NCI-H2227 (cell line): ENCODE measurements at regions not wholly inside any gene's neighbourhood (a gene's known extent, or its start where the extent isn't known, plus 50 kb on each side); places are given as distances from the start of the nearest gene placed in this dataset.
"Not testable (repeated sequence)": the region's sequence is repeated elsewhere in the genome, so short reads cannot be mapped to it uniquely, and the experiment has no call there.

Source experiments
- DNase-seq: peaks from one replicate; lab custom pipeline; 2025; ENCODE audit not compliant: unreplicated experiment; lab: John Stamatoyannopoulos, UW

DNA sequence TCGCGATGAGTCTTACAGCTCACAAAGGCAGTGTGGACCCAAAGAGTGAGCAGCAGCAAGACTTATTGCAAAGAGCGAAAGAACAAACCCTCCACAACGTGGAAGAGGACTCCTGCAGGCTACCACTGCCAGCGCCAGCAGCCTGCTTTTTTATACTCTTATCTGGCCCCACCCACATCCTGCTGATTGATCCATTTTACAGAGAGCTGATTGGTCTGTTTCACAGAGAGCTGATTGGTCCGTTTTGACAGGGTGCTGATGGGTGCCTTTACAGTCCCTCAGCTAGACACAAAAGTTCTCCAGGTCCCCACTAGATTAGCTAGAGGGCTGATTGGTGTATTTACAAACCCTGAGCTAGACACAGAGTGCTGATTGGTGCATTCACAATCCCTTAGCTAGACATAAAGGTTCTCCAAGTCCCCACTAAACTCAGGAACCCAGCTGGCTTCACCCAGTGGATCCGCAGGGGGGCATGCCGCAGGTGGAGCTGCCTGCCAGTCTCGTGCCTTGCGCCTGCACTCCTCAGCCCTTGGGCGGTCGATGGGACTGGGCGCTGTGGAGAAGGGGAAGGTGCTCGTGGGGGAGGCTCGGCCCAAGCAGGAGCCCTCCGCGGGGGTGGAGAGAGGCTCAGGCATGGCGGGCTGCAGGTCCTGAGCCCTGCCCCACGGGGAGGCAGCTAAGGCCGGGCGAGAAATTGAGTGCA lies 75.7 kb downstream of the QDPR start:
- DNase-seq = not testable (repeated sequence)

DNA sequence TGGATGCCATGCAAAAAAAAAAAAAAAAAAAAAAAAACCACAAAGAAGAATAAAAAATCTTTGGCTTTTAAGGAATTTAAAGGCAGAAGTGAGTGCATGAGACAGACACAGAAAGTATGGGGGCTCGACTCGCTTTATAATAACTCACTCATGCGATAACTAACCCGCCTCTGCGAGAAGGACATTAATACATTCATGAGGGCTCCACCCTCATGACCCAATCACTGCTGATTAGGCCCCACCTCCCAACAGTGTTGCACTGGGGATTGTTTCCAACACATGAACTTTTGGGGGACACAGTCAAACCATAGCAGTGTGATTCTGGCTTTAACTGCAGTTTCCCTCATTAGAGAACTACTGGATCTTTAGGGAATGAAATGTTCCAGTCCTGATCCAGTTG lies 78.1 kb downstream of the QDPR start:
- DNase-seq = no peak

DNA sequence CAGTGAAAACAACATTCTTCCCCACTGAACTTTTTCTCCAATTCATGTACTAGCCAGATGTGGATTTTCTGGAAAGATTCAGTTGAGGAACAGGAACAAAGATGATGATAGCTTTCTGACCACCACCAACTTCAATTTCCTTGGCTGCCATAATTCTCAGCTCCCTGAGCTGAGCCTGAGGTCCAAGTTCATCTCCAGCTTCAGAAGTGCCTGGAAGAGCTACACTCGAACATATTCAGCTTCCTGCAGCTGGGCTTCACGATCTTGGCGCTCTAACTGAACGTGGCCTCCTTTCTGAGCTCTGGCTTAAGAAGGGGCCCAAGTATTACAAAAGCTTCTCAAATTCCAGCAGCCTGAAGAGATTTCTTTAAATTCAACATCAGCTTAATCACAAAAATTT lies 83.9 kb downstream of the QDPR start:
- no peak for DNase-seq

DNA sequence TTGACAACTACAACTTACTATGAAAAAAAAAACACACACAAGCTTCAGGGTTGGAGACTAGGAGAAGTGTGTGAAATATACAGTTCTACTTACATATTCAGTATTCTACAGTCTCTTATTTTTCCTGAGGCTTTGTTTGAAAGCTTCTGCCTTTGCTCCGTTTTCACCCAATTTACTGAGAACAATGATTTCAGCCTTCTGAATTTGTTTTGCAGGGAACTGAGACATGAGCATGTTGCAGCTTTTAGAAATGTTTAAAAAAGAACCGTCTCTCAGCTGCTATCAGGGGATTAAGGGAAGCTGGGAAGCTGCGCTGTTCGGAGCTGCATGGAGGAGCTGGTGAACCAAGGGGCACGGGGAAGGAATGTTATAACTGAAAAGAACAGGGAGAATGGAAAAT lies 85.7 kb downstream of the QDPR start:
- DNase-seq = no peak

DNA sequence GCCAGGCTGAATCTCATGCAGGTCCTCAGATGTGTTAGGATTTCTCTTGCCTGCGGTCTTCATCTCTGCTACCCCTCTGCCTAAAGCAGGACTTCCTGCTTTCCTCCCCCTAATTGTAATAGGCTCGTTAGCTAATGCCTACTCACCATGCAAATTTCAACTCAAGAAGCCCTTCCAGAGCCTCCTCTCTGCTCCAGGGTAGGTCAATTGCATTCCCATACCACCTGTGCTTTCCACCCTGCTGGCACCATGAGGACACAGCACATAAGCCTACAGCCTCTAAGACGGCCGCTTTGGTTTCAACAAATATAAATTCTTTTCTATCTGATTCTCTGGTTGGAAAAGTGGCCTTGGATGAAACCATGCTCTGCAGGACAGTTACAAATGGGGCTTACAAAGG lies 93.9 kb downstream of the QDPR start:
- no peak for DNase-seq

DNA sequence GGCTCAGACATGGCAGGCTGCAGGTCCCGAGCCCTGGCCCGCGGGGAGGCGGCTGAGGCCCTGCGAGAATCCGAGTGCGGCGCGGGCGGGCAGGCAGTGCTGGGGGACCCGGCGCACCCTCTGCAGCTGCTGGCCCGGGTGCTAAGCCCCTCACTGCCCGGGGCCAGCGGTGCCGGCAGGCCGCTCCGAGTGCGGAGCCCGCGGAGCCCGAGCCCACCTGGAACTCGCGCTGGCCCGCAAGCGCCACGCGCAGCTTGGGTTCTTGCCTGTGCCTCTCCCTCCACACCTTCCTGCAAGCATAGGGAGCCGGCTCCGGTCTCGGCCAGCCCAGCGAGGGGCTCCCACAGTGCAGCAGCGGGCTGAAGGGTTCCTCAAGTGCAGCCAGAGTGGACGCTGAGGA lies 97.5 kb downstream of the QDPR start:
- DNase-seq = no peak

DNA sequence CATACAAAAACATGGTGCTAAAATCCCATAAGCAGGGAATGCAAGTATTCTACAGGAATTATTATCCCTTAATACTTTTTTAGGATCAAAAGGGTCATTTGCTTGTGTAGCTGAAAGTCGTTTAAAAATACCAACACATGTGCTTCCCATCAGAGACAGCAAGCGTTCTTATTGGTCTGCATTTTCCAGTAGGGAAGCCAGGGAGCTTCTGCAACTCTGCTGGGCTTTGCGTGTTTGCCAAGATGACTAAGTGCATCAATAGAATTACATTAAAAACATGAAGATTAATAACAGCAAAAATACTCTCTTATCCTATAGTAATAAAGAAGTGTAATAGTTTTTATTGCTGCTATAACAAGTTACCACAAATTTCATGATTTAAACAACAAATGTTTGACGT lies 111.2 kb downstream of the QDPR start:
- no peak for DNase-seq

DNA sequence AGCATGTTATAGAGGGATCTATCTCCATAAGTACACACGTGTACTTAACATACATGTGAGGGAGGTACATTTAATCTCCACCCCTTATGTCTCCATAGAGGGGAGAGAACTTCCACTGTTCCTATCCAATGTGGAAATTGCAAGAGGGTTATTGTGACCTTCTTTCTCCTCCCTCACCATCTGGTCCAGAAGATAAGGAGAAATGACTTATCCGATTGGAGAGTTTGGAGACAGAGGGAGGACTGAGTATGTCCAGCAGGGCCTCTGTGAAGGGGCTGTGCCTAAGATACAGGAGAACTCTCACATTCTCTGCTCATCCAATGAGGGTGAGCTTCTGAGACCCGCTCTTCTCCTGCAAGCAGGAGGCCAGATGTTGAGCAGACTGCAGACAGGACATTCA lies 113.1 kb downstream of the QDPR start:
- DNase-seq = no peak

DNA sequence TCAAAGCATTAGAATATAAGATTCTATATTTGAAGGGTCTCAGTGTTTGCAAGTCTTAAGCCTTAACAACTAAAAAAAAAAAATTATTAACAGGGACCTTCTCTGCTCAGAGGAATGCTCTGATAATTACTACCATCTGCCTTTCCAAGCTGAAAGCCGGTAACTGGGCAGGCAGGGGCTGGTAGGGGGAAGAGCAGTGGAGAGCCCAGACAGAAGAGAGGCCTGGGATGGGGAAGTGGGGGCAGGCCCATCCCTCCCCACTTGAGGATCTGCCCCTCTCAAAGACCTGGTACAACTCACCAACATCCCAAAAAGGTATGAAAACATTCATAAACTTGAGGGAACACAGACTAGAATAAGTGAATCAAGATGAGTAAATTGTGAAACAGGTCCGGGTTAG lies 113.9 kb downstream of the QDPR start:
- no peak for DNase-seq

DNA sequence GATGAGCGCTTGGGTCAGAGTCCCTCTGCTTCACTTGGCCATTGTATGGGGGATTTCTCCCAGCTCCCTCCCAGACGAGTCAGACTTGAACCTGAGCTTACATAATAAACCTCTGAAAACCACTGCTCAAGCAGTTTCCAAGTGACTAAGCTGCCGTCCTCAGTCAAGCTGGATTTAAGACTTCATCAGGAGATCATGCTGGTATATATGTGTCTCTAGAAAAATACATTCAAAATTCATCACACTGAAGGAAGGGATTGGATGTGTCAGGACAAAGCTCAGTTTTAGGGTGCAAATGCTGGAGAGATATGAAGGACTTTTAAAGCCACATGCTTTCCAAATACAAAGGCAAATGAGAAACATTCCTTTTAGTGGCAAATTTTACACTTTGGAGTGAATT lies 114.3 kb downstream of the QDPR start:
- no peak for DNase-seq

DNA sequence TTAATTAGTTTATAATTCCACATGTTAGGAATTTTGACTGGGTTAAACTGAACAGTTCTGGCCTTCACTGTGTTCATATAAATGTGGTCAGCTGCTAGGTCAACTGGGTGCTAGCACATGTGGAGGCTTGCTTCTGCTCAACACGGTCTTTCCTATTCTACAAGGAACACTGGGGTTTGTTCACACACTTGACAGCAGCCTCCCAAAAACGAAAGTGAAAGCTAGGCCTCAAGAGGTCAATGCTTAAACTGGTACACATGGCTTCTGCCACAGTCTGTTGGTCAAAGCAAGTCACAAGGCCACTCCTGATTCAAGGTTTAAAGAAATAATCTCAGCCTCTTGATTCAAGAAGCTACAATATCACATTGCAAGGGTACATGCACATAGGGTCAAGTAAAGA lies 126.5 kb downstream of the QDPR start:
- DNase-seq = no peak

DNA sequence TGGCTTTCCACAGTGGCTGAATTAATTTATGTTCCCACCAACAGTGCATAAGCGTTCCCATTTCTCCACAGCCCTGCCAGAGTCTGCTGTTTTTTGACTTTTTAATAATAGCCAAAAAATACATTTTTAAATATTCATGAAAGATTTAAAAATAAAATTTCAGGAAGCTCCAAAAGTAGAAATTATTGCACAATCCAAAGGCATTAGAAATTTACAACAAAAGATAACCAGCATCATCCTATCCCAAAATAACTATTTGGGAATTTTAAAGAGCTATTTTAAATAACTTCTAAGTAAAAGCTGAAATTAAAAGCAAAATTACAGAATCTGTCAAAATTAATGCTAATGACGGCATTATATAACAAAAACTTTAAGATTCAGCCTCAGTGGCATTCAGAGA lies 131.5 kb downstream of the QDPR start:
- DNase-seq = no peak

DNA sequence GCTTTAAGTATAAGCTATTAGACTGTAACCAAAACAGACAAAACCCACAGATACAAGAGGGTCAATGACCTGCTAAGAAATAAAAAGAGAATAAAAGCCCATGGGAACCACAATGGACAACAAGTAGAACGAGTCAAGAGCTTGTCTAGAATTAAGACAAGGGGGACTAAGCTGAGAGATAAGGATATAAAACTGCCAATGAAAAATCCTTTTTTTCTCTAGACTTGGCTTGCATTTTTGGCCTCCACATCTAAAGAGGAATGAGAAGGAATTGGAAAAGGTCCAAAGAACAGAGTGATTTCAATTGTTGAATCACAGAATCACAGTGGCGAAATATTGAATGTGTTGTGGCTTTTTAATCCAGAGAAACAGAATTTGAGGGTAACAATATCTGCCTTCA lies 135.7 kb downstream of the QDPR start:
- DNase-seq = no peak

DNA sequence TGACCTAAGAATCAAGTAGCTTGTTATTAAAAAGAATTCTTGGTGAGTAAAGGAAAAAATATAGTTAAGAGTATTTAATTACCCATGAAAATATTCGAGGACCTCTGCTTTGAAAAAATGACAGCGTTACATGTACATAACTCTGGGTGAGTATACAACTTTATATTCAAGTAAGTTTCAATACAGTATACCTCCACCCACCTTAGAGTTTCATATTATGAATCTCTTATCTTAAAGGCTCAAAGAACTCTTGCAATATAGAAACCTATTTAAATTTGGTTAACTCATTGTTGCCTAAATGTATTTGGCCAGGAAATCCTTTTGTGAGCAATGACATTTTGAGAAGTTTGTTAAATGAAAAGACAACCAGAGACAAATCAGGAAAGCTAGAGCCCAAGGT lies 138.2 kb downstream of the QDPR start:
- no peak for DNase-seq

DNA sequence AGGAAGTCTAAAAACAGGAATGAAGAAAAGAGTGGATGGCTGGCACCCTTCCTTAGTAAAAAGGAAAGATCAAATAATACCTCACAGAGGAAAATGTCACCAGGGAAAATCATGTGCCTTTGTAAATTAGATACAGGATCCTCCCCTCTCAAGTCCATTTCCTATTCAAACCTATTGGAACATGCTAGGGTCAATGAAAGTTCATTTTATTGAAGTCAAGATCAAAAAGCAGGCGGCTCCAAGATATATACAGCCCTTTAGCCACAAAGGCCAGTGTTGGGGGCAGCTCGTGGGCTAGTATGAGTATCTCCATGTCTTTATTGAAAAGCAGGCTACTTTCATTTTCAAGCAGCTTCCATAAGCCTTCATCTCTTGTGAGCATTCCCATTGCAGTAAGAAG lies 141.1 kb downstream of the QDPR start:
- DNase-seq = no peak

DNA sequence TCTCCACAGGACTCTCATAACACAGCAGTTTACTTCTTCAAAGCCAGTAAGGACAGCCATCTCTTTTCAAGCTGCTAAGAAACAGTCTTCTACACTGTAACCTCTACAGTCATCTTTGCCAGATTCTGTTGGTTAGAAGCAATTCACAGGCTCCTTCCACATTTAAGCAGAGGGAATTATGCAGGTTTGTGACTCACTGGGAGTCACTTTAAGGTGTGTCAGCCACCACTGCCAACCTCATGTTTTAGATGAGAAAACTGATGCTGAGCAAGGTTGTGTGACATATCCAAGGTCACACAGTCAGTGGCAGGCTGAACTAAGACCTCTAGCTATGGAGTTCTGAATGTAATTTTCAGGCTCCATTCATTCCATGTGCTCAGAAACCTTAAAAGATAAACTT lies 143.5 kb downstream of the QDPR start:
- DNase-seq = no peak

DNA sequence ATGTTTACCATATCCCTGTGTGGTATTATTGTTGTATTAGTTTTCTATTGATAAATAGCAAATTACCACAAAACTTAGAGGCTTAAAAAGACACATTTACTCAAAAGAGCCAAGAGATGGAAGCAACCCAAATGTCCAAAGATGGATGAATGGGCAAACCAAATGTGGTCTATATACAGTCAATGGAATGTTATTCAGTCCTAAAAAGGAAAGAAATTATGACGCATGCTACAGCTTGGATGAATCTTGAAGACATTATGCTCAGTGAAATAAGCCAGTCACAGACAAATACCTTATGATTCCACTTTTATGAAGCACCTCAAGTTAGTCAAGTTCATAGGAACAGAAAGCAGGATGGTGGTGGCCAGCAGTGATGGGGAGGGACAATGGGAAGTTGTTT lies 144.7 kb downstream of the QDPR start:
- no peak for DNase-seq

DNA sequence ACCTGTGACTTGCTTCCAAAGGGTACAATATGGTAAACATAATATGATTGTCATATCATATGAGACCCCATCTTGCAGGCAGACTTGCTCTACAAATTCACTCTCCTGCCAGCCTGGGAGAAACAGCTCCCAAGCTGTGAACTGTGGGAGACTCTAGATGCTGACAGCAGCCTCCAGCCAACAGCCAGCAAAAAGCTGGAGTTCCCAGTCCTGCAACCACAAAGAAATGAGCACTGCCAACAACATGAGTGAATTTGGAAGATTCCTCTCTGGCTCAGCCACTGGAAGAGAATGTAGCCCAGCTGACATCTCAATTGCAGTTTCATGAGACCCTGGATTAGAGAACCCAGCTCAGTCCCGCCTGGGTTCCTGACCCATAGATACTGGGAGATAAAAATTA lies 145.4 kb downstream of the QDPR start:
- DNase-seq = no peak

DNA sequence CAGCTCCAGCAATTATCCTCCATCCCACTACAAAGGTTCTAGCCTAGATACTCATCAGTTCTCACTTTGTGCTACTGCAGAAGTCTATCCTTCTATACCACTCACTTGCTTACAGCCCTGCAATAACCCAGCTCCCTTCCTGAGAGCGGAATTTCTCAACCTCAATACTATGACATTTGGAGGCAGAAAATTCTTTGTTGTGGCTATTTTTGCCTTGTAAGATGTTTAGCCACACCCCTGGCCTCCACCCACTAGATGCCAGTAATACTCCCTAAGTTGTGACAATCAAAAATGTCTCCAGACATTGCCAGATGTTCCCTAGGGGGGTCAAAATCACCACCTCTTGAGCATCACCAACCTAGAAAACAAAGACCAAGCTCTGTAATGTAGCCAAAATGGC lies 149.5 kb downstream of the QDPR start:
- no peak for DNase-seq

DNA sequence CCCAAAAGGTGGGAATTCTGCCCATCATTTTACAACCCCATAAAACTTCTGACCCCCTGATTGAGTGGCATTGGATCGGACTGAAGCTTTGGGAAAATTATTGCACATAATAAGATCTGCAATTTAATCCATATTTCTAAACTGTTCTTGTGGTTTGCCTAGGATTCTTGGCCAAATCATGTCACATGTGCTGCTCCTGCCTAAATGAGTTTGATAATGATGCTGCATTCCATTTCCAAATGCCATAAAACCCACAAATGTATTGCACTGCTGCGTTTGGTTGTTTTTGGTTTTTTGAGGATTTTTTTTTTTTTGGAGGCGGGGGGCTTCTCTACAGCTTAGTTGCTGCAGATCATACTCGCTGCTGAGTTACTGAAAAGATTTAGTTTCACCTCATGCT lies 153.6 kb downstream of the QDPR start:
- no peak for DNase-seq

DNA sequence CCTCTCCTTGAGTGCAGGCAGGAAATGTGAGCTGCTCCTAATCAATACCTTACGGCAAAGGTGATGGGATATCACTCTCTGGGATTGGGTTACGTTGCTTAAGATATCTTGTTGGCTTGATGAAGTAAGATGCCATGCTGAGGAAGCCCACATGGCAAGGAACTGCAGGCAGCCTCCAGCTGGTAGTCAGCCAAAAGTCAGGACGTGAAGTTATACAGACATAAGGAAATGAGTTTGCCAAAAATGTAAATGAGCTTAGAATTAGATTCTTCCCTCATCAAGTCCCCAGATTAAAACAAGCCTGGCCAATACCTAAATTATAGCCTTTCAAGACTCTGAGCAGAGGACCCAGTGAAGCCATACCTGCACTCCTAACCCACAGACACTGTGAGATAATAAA lies 155.0 kb downstream of the QDPR start:
- DNase-seq = no peak

DNA sequence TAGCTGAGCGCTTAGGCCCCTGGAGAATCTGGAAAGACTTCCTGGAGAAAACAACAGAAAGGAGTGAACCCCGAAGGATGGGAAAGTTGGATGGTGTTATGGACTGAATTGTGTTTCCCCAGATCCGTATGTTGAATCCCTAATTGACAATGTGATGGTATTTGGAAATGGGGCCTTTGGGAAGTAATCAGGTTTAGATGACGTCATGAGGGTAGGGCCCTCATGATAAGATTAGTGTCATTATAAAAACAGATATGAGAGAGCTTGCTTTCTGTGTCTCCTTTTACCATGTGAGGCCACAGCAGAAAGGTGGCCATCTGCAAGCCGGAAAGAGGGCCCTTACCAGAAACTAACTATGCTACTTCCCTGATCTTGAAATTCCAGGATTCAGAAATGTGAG lies 159.5 kb downstream of the QDPR start:
- DNase-seq = no peak

DNA sequence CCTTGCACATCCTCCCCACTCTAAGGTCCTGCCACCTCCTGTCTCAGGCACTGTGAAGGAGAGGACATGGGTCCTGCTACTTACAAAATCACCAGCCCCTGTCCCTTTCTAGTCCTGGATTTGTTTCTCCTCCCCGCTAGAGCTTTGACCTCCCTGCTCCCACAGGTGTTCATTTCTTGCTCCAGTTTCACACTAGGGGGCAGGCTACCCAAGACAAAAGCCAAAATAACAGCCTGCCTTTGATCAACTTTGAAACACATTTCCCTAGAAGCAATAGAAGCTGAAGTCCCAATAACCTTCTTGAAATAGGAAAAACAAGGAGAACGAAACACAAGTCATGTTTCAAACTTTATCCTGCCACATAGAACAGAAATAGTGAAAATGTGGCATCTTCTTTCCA lies 164.4 kb downstream of the QDPR start:
- no peak for DNase-seq

DNA sequence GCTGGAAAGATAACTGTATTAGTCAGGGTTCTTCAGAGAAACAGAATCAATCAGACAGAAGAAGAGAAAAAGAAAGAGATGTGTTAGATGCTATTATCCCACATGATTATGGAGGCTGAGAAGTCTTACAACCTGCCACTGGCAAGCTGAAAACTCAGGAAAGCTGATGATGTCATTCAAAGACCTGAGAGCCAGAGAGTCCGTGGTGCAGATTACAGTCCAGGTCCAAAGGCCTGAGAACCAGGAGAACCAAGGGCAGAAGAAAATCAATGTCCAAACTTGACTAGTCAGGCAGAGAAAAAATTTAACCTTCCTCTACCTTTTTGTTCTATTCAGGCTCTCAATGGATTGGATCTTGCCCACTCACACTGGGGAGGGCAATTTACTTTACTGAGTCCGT lies 172.5 kb downstream of the QDPR start:
- no peak for DNase-seq
